Panc1 (cell line): ENCODE measurements at regions not wholly inside any gene's neighbourhood (a gene's known extent, or its start where the extent isn't known, plus 50 kb on each side); places are given as distances from the start of the nearest gene placed in this dataset.

Source experiments
- ATAC-seq: fragments of 200-7000 bp; cut with Tn5 transposase; 2 replicates; pipeline ENCODE4 v1.9.1; 2020; ENCODE audit warnings: mild to moderate bottlenecking, moderate library complexity
- BruUV-seq: library from RNA; stranded (reverse); fragments of 400-500 nt; replicated peaks from 2 replicates; lab custom pipeline; 2021; lab: Mats Ljungman, UMichigan
- CTCF ChIA-PET: fragments of 300-600 bp; sonication (Branson Sonifier 250); formaldehyde crosslinking; loops from one replicate; lab custom pipeline; 2022; ENCODE audit warnings: antibody characterized with exemption; lab: Charles Lee
- POLR2A ChIA-PET: fragments of 300-600 bp; sonication (Branson Sonifier 250); formaldehyde crosslinking; loops from one replicate; lab custom pipeline; 2022; ENCODE audit warnings: antibody characterized with exemption; lab: Charles Lee
- DNase-seq: peaks from one replicate; pipeline ENCODE4 v3.0.0-alpha.2; 2010; ENCODE audit warnings: low read depth, low spot score
- H3K27ac ChIP-seq: 2 replicates; pipeline ENCODE4 v1.5.1; 2011; ENCODE audit warnings: mild to moderate bottlenecking, low read length, inconsistent platforms
- H3K27me3 ChIP-seq: fragments of 200-500 bp; sonication (Bioruptor generic); 2 replicates; pipeline ENCODE4 v1.6.0; 2014; ENCODE audit warnings: low read length, inconsistent platforms; ENCODE audit not compliant: control insufficient read depth, insufficient read depth
- H3K36me3 ChIP-seq: fragments of 200-500 bp; sonication (Bioruptor generic); 2 replicates; pipeline ENCODE4 v1.5.1; 2014; ENCODE audit warnings: inconsistent platforms, mild to moderate bottlenecking, low read length, moderate library complexity; ENCODE audit not compliant: control insufficient read depth, insufficient read depth
- H3K4me1 ChIP-seq: 2 replicates; pipeline ENCODE4 v1.5.1; 2011; ENCODE audit warnings: inconsistent platforms, mild to moderate bottlenecking, low read length, moderate library complexity; ENCODE audit not compliant: control insufficient read depth, insufficient read depth
- H3K4me3 ChIP-seq, 2 experiments: 2 replicates each; pipeline ENCODE4 v1.5.1; 2011 to 2012; ENCODE audit warnings: low read depth in 2 of 2, low read length in 2 of 2, mild to moderate bottlenecking in 2 of 2, inconsistent platforms in 1 of 2, moderate library complexity in 1 of 2
- H3K9me3 ChIP-seq: fragments of 200-500 bp; sonication (Bioruptor generic); 2 replicates; pipeline ENCODE4 v1.5.1; 2014; ENCODE audit warnings: low read depth, mild to moderate bottlenecking, inconsistent platforms, low read length, moderate library complexity; ENCODE audit not compliant: control insufficient read depth, insufficient read depth
- POLR2AphosphoS5 ChIP-seq: IDR thresholded peaks from 2 replicates; pipeline ENCODE4 v1.6.1; 2012; ENCODE audit warnings: mild to moderate bottlenecking, low read depth, low read length, moderate library complexity
- SIN3A ChIP-seq: IDR thresholded peaks from 2 replicates; pipeline ENCODE4 v1.6.1; 2012; ENCODE audit warnings: low read depth, mild to moderate bottlenecking, low read length, moderate library complexity, borderline replicate concordance; ENCODE audit not compliant: insufficient read depth
- TCF7L2 ChIP-seq: IDR thresholded peaks from 2 replicates; pipeline ENCODE4 v1.6.1; 2011; ENCODE audit warnings: mild to moderate bottlenecking, low read depth, low read length, inconsistent platforms
- in situ Hi-C: cut with HindIII; loops from 2 replicates; pipeline ENCODE4 v1.10.0; 2016; ENCODE audit warnings: low sequenced_read_pairs, low pct_unique_long_range_greater_than_20kb
- intact Hi-C: fragments of 100-400 bp; cut with micrococcal nuclease; formaldehyde crosslinking; loops from one replicate; pipeline ENCODE4 v1.10.0; 2022; ENCODE audit not compliant: unreplicated experiment
- TF ChIP-seq, protein P1 (sequence below), 2 experiments: IDR thresholded peaks; 2 replicates each; pipeline ENCODE4 v1.6.1; 2011 to 2012; ENCODE audit warnings: low read depth in 2 of 2, control low read depth in 1 of 2, low read length in 1 of 2, mild to moderate bottlenecking in 1 of 2, moderate library complexity in 1 of 2; ENCODE audit not compliant: insufficient read depth in 1 of 2
- TF ChIP-seq, protein P2 (sequence below): fragments of 450-650 bp; IDR thresholded peaks from 2 replicates; pipeline ENCODE4 v1.5.1; 2017; ENCODE audit warnings: mild to moderate bottlenecking

DNA sequence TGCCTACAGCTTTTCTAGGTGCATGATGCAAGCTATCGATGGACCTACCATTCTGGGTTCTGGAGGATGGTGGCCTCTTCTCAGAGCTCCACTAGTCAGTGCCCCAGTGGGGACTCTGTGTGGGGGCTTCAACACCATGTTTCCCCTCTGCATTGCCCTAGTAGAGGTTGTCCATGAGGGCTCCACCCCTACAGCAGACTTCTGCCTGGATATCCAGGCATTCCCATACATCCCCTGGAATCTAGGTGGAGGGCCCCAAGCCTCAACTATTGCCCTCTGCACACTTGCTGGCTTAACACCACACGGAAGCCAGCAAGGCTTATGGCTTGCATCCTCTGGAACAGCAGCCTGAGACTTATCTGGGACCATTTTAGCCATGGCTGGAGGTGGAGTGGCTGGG, 1299.9 kb upstream of the MIR17HG start:
- no TSS peak for BruUV-seq
- intact Hi-C loops, result no loop called here
- CTCF ChIA-PET, result no interaction called here
- no peak for TF ChIP-seq TCF7L2
- TF ChIP-seq, protein P1, sequence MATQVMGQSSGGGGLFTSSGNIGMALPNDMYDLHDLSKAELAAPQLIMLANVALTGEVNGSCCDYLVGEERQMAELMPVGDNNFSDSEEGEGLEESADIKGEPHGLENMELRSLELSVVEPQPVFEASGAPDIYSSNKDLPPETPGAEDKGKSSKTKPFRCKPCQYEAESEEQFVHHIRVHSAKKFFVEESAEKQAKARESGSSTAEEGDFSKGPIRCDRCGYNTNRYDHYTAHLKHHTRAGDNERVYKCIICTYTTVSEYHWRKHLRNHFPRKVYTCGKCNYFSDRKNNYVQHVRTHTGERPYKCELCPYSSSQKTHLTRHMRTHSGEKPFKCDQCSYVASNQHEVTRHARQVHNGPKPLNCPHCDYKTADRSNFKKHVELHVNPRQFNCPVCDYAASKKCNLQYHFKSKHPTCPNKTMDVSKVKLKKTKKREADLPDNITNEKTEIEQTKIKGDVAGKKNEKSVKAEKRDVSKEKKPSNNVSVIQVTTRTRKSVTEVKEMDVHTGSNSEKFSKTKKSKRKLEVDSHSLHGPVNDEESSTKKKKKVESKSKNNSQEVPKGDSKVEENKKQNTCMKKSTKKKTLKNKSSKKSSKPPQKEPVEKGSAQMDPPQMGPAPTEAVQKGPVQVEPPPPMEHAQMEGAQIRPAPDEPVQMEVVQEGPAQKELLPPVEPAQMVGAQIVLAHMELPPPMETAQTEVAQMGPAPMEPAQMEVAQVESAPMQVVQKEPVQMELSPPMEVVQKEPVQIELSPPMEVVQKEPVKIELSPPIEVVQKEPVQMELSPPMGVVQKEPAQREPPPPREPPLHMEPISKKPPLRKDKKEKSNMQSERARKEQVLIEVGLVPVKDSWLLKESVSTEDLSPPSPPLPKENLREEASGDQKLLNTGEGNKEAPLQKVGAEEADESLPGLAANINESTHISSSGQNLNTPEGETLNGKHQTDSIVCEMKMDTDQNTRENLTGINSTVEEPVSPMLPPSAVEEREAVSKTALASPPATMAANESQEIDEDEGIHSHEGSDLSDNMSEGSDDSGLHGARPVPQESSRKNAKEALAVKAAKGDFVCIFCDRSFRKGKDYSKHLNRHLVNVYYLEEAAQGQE (IDR thresholded peaks at IDR 0.05; ENCODE audit: insufficient read depth in 1 of 2, low read depth in 2 of 2, low read length in 1 of 2), result no peak
- TF ChIP-seq, protein P2, sequence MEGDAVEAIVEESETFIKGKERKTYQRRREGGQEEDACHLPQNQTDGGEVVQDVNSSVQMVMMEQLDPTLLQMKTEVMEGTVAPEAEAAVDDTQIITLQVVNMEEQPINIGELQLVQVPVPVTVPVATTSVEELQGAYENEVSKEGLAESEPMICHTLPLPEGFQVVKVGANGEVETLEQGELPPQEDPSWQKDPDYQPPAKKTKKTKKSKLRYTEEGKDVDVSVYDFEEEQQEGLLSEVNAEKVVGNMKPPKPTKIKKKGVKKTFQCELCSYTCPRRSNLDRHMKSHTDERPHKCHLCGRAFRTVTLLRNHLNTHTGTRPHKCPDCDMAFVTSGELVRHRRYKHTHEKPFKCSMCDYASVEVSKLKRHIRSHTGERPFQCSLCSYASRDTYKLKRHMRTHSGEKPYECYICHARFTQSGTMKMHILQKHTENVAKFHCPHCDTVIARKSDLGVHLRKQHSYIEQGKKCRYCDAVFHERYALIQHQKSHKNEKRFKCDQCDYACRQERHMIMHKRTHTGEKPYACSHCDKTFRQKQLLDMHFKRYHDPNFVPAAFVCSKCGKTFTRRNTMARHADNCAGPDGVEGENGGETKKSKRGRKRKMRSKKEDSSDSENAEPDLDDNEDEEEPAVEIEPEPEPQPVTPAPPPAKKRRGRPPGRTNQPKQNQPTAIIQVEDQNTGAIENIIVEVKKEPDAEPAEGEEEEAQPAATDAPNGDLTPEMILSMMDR, result no peak
- TF ChIP-seq POLR2AphosphoS5, result no peak
- no peak for TF ChIP-seq SIN3A
- in situ Hi-C loops, result no loop called here
- ATAC-seq (no peak), DNase-seq (no peak)
- POLR2A ChIA-PET, result no interaction called here
- H3K27ac ChIP-seq, result no peak overlapping the region
- H3K4me3 ChIP-seq, result no peak overlapping the region
- no peaks in the 10 kb centered on the region for H3K9me3 ChIP-seq
- H3K4me1 ChIP-seq, result no peaks in the 10 kb centered on the region
- H3K27me3 ChIP-seq, result no peaks in the 10 kb centered on the region
- no peaks in the 10 kb centered on the region for H3K36me3 ChIP-seq

DNA sequence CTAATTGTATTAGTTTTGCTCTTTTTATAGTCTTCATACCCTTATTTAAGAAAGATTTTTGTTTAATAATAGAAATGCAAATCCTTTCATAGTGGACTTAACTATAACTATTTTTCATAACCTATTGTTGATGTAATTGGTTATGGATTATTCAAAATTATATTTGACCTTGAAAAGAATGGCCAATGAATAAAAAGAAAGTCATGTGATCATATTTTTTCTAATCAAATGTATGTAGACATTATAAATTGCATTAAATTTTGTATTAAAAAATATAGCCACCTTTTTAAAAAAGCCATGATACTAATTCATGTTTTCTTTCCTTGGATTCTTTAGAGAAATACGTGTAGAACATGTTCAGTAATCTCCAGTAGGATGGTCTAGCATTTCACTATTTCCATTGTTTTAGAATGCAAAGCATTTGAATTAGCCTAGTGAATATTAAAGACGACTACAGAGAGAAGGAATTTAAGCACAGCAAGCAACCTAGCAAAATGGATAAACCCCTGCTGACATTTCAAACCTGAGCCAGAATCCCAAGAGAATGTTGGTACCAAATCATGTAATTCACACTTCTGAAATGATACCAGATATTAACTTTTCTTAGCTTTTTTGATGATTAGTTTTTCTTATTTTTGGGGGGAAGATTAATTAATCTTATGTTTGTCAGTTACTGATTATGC, 1297.4 kb upstream of the MIR17HG start:
- H3K36me3 ChIP-seq, result no peaks in the 10 kb centered on the region
- no peak overlapping the region for H3K27ac ChIP-seq
- no peaks in the 10 kb centered on the region for H3K27me3 ChIP-seq
- no peak overlapping the region for H3K4me3 ChIP-seq
- H3K9me3 ChIP-seq, result no peaks in the 10 kb centered on the region
- intact Hi-C loops, result no loop called here
- TF ChIP-seq, protein P2, result no peak
- TF ChIP-seq, protein P1 (IDR thresholded peaks at IDR 0.05; ENCODE audit: insufficient read depth in 1 of 2, low read depth in 2 of 2, low read length in 1 of 2), result no peak
- TF ChIP-seq TCF7L2 (no peak), POLR2AphosphoS5 (no peak), SIN3A (no peak)
- H3K4me1 ChIP-seq, result no peaks in the 10 kb centered on the region
- DNase-seq, result no peak
- ChIA-PET POLR2A (no interaction called here), CTCF (no interaction called here)
- no peak for ATAC-seq
- no TSS peak for BruUV-seq
- in situ Hi-C loops, result no loop called here
